HG03571 (cell line): ENCODE measurements at regions not wholly inside any gene's neighbourhood (a gene's known extent, or its start where the extent isn't known, plus 50 kb on each side); places are given as distances from the start of the nearest gene placed in this dataset.

ENCODE experiments used
- ATAC-seq: cut with Tn5 transposase; IDR thresholded peaks from one replicate; pipeline ENCODE4 v1.9.1; 2021; ENCODE audit not compliant: unreplicated experiment

DNA sequence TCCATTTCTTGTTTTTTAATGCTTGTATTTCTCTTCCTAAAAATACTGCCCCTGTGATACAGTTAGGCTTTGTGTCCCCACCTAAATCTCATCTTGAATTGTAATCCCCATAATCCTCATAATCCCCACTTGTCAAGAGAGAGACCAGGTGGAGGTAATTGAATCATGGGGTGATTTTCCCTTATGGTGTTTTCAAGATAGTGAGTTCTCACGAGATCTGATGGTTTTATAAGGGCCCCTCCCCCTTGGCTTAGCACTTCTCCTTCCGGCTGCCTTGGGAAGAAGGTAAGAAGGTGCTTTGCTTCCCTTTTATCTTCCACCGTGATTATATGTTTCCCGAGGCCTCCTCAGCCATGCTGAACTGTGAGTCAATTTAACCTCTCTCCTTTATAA is 227.4 kb downstream of the MAN2A1 start:
- ATAC-seq = no peak

DNA sequence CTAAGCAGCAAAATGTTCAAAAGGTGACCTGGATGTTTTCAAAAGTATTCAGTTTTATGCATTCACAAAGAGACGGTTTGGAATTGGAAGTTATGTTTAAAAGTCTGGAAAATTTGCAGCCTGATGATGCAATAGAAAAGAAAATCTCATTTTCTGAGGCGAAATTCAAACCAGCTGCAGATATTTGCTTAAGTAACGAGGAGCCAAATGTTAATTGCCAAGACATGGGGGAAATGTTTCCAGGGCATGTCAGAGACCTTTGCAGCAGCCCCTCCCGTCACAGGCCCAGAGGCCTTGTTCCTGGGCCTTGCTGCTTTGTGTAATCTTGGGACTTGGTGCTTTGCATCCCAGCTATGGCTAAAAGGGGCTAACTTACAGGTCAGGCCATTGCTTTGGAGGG is 228.2 kb downstream of the MAN2A1 start:
- ATAC-seq = no peak

GRCh38 chr5:109920736-109921135 is 231.0 kb downstream of the MAN2A1 start:
- no peak for ATAC-seq

- no peak for ATAC-seq
Observed at GRCh38 chr5:109921735-109922380, 232.1 kb downstream of the MAN2A1 start.

DNA sequence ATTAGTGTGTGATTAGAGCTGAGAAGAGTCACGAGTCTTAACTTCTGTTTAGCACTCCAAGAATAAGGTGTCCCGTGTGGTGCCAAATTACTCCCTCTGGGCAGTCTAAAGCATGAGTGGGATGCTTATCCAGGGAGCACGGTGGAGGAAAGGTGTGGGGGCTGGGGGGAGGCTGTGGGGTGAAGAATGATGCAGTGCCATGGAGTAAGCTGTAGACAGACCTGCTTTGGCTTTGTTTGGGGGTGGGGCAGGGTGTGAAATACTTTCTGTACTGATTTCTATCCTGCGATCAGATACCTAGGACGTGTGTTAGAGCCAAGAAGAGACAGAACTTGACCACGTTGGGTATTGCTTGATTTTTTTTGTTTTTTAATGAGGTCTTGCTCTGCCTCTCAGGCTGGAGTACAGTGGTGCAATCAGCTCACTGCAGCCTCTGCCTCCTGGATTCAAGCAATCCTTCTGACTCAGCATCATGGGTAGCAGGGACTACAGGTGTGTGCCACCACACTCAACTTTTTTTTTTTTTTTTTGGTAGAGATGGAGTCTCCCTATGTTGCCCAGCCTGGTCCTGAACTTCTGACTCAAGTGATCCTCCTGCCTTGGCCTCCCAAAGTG is 232.8 kb downstream of the MAN2A1 start:
- no peak for ATAC-seq

DNA sequence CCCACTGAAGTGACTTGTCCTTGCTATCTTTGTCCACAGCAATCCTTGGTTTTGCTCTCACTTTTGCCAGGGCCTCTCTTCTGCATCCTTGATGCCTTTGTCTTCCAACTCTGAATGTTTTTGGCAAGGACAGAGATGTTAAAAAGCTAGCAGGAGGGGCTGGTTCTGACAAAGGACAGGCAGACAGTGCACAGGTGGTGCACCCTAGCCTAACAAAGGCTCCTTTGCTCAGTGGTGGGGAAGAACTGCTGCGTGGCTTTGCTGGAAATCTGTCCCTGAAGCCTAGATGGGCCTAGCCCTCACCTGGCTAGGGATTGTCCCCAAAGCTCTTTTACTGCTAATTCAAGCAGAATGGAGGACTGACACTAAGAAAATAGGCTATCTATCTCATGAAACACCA is 233.5 kb downstream of the MAN2A1 start:
- ATAC-seq = no peak

GRCh38 chr5:109924237-109925107 is 234.7 kb downstream of the MAN2A1 start:
- no peak for ATAC-seq

DNA sequence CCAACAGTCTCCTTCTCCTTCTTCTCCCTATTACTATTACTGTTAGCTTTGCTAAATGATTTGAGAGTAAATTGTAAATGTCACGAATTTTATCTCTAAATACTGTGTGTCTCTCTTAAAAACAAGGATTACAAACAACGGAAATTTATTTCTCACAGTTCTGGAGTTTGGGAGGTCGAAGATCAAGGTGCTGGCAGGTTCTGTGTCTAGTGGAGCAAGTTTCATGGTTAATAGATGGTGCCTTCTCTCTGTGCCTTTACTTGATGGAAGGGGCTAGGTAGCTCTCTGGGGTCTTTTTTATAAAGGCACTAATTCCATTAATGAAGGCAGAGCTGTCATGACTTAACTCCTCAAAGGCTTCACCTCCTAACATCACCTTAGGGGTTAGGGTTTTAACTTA is 237.9 kb downstream of the MAN2A1 start:
- no peak for ATAC-seq

- no peak for ATAC-seq
Observed at GRCh38 chr5:109928046-109928445, 238.3 kb downstream of the MAN2A1 start.

- ATAC-seq = no peak
Observed at GRCh38 chr5:109928811-109929210, 239.1 kb downstream of the MAN2A1 start.

DNA sequence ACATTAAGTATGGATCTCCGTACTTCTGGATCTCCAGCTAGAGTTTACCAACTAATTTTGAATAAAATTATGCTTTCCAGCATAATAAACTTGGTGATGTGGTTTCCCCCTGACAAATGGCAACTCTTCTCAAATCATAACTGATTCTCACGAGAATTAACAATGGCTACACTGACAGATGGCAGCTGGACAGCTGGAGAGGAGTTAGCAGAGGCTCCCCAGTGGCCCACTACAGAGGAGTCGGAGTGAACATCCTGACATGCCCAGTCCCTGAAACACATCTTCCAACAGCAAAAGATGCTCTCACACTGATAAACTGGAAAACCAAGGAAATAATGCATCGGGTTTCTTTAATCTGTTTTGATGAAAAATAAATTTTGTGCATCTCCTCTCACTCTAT is 239.6 kb downstream of the MAN2A1 start:
- no peak for ATAC-seq

DNA sequence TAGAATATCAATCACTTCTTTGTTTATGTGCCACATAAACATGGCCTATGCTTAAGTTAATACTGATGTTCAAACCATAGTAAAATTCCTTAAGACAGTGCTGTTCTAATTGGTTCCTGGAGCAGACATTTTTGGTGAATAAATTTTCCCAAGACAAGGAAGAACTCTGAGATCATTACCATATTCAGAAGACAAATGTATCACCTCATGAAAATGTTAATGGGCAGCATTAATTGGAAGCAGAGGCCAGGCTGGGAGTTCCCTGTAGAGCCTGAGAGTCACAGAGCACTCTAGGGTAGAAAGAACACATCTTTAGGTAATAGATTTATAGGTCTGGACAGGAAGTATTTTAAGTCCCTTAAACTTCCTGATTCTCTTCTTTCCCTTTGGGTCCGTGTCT is 240.2 kb downstream of the MAN2A1 start:
- ATAC-seq = no peak

- no peak for ATAC-seq
Observed at GRCh38 chr5:109931049-109931780, 241.5 kb downstream of the MAN2A1 start.

- ATAC-seq = no peak
Observed at GRCh38 chr5:109935833-109936490, 246.2 kb downstream of the MAN2A1 start.

DNA sequence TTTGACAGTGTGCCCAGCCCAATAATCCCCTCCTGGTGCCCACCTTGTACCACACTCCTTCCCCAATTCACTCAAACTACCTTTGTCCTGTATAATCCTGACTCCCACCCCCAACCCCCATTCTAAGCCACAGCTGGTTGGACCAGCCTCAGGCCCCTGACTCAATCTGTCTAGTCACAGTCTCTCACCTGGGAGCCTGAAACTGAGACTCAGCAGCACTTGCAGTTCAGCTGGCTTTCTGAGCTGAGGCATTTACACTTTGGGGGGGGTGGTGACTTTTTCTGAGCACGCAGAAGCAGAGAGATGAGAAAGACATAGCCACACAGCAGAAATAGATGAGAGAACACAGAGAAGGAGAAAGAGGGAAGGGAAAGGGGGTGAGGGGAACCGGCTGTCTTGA is 247.3 kb downstream of the MAN2A1 start:
- no peak for ATAC-seq

GRCh38 chr5:109937951-109938350 is 248.2 kb downstream of the MAN2A1 start:
- no peak for ATAC-seq

GRCh38 chr5:109938453-109938852 is 248.7 kb downstream of the MAN2A1 start:
- ATAC-seq = no peak

DNA sequence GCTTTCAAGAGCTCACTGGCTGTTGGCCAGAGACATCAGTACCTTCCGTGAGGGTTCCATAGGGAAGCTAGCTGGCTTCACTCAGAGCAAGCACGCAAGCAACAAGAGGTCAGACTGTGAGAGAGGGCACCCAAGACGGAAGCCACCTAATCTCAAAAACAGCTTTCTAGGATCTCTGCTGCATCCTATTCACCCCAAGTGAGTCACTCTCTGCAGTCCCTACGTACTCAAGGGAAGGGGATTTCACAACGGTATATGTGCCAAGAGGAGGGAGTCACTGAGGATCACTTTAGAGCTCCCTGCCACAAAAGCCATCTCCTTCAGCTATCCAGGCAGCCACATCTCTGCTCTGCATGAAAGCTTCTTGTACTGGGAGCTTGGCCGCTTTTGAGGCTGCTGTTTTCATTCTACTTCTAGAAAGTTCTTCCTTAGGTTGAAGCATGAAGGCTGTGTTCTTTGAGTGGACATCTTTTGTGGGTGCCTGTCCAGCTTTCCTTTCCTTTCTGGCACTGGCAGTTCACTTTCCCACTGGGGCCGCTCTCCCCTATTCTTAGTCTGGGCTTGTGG is 249.5 kb downstream of the MAN2A1 start:
- ATAC-seq = no peak

DNA sequence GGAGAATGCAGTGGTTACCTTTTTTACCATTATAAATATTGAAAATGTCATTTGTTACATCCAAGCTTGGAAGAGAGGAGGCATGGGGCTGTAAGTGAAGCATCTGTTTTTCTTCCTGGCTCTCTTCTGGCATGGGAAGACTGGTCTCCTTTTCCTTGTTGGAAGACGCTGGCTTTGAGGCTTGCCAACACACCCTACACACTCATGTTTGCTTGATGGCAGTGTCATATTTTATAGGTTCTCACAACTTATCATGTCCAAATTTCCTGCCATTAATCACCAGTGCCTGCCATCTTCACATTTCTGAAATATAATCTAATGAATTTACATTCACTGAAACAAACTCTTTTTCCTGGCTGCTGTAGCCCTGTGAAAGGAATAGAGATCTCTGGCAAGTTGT is 252.9 kb downstream of the MAN2A1 start:
- ATAC-seq = no peak

DNA sequence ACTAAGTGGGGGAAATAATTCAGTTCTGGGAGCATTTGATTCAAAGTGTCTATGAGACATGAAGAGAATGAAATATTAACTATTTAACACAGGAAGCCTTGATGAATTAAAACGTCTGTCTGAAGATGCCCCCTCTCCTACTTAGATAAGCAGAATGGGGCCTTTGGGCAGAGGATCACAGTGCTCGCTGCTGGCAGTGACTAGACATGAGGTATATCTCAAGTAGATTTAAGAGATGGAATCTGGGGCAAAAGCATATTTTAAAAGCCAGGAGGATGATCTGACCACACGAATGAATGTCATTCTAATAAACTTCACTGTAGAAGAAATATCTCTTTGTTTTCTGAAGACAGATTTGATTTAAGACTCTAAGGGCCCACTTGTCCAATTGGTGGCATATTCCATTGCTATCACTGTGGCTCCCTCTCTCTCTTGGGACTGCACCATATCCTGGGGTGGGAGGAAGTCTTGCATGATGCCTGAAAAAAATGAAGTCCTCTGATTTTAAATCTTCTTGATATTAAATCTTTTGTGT is 254.0 kb downstream of the MAN2A1 start:
- no peak for ATAC-seq
